ENCODE measurements at regions not wholly inside any gene's neighbourhood (a gene's known extent, or its start where the extent isn't known, plus 50 kb on each side); places are given as distances from the start of the nearest gene placed in this dataset.
"Not testable (repeated sequence)": the region's sequence is repeated elsewhere in the genome, so short reads cannot be mapped to it uniquely, and the experiment has no call there.

DNA sequence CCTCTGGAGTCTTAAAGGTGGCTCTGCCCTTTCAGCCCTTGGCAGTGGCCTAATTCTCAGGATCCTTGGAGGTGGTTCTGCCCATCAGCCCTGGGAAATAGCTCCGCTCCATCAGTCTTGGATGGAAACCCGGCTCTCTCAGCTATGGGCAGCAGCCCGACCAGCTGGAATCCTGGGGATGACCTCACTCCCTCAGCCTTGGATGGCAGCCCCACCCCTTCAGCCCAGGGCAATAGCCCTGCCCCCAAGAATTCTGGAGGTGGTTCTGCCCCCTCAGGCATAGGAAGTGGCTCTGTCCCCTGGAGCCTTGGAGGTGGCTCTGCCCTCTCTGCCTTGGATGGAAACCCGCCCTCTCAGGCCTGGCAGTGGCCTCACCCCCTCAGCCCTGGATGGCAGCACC, 127.7 kb downstream of the RBMX2 start:
- TF ChIP-seq, protein P1, sequence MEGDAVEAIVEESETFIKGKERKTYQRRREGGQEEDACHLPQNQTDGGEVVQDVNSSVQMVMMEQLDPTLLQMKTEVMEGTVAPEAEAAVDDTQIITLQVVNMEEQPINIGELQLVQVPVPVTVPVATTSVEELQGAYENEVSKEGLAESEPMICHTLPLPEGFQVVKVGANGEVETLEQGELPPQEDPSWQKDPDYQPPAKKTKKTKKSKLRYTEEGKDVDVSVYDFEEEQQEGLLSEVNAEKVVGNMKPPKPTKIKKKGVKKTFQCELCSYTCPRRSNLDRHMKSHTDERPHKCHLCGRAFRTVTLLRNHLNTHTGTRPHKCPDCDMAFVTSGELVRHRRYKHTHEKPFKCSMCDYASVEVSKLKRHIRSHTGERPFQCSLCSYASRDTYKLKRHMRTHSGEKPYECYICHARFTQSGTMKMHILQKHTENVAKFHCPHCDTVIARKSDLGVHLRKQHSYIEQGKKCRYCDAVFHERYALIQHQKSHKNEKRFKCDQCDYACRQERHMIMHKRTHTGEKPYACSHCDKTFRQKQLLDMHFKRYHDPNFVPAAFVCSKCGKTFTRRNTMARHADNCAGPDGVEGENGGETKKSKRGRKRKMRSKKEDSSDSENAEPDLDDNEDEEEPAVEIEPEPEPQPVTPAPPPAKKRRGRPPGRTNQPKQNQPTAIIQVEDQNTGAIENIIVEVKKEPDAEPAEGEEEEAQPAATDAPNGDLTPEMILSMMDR (IDR thresholded peaks at IDR 0.05; ENCODE audit: control insufficient read depth, insufficient read depth, low read depth, low read length, missing control alignments) = no peak
- no peak overlapping the region for H3K4me3 ChIP-seq (ENCODE audit: control insufficient read depth, low read depth, low read length)
- DNase-seq (ENCODE audit: low read depth) = no peak

DNA sequence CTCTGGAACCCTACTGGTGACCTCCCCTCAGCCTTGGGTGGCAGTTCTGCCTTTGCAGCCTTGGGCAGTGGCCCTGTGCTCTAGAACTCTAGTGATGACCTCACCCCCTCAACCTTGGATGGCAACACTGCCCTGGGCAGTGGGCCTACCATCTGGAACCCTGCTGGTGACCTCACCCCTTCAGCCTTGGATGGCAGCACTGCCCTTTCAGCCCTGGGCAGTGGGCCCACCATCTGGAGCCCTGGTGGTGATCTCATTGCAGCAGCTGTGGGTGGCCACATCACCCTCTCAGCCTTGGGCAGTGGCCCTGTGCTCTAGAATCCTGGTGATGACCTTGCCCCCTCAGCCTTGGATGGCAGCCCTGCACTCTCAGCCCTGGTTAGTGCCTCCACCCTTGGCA, 129.3 kb downstream of the RBMX2 start:
- DNase-seq (ENCODE audit: low read depth) = no peak
- TF ChIP-seq, protein P1 (IDR thresholded peaks at IDR 0.05; ENCODE audit: control insufficient read depth, insufficient read depth, low read depth, low read length, missing control alignments) = no peak
- H3K4me3 ChIP-seq (ENCODE audit: control insufficient read depth, low read depth, low read length) = no peak overlapping the region

DNA sequence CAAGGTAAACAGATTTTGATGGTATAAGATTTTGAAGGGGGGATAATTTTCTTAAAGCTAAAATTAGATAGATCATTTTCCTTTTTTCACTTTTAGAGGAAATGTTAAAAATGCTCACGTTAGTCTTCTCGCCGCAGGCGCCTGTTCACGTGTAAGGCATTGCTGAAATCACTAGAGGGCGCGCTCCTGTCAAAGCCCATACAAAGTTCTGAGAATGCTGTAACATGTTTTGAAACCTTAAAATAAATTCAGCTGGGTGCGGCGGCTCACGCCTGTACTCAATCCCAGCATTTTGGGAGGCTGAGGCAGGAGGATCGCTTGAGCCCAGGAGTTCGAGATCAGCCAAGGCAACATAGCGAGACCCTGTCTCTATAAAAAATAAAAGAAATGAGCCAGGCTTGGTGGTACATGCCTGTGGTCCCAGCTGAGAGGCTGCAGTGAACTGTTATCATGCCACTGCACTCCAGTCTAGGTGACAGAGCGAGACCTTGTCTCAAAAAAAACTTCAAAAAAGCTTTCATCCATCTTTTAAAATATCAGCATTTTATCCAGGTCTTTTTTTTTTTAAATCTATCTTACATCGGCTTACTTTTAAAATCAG, 138.0 kb downstream of the RBMX2 start:
- no peak overlapping the region for H3K4me3 ChIP-seq (ENCODE audit: control insufficient read depth, low read depth, low read length)
- TF ChIP-seq, protein P1 (IDR thresholded peaks at IDR 0.05; ENCODE audit: control insufficient read depth, insufficient read depth, low read depth, low read length, missing control alignments) = peak; percentile 85
- no peak for DNase-seq (ENCODE audit: low read depth)

DNA sequence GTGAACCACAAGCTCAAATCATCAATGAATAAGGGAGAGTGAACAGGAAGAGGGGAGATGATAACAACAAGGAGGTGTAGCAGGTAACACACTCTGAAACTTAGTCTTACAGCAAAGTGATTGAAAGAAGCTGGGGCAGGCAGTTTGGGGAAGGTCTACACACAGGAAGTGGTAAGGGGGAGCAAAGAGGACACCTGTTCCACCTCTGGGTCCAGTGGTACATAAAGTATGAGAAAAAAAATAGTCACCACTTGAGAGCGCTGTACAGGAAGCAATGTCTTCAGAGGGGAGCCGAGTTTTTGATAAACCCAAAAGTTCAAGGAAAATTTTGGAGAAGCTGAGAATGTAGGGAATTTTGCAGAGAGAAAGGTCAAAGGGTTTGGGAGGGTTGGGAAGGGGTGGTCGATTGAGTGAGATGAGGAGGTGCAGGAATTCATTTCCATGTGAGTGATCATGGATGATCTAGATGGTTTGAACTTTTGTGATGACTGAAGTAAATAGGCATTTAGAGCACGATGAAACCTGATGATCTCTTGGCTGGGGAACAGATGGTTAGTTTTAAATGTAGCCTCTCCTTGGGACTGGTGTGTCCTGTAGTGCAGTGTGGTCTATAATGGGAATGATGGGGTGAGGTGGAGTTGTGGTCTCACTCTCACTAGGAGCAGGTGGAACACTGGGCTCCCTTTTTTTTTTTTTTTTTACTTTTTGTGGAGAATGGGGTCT, 142.0 kb downstream of the RBMX2 start:
- no peak overlapping the region for H3K4me3 ChIP-seq (ENCODE audit: control insufficient read depth, low read depth, low read length)
- no peak for DNase-seq (ENCODE audit: low read depth)
- TF ChIP-seq, protein P1 (IDR thresholded peaks at IDR 0.05; ENCODE audit: control insufficient read depth, insufficient read depth, low read depth, low read length, missing control alignments) = no peak

DNA sequence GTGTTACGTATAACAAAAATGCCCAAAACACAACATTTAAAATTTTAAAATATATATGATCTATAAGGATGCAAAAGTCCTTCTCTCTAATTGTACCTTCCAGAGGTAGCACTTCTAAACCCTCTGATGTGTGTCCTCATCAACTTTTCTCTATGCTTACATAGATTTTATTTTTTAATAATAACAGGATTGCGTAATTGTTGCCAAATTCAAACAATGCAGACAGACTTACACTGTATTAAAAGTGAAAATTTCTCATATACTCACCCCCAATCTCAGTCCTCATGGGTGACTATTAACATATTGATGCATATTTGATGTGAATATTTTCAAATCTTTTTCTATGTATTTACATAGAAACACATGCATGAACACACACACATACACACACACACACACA, 144.0 kb downstream of the RBMX2 start:
- no peak for DNase-seq (ENCODE audit: low read depth)
- no peak overlapping the region for H3K4me3 ChIP-seq (ENCODE audit: control insufficient read depth, low read depth, low read length)
- TF ChIP-seq, protein P1 (IDR thresholded peaks at IDR 0.05; ENCODE audit: control insufficient read depth, insufficient read depth, low read depth, low read length, missing control alignments) = no peak

DNA sequence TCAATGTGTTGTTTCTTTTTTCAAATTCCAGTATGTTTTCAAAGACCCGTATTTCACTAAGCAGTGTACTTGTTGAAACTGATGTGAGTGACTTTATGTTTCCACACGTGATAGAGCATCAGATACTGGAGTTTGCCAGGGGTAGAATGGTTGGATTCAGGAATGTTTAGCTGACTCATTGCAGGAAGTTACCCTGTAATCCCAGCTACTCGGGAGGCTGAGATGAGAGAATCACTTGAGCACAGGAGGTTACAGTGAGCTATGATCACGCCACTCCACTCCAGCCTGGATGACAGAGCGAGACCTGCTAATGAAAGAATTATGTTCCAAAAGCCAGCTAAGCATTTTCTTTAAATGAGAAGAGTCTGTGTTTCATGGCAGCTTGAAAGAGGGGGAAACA, 147.6 kb downstream of the RBMX2 start:
- H3K4me3 ChIP-seq (ENCODE audit: control insufficient read depth, low read depth, low read length) = not testable (repeated sequence)
- DNase-seq (ENCODE audit: low read depth) = peak; percentile 27

DNA sequence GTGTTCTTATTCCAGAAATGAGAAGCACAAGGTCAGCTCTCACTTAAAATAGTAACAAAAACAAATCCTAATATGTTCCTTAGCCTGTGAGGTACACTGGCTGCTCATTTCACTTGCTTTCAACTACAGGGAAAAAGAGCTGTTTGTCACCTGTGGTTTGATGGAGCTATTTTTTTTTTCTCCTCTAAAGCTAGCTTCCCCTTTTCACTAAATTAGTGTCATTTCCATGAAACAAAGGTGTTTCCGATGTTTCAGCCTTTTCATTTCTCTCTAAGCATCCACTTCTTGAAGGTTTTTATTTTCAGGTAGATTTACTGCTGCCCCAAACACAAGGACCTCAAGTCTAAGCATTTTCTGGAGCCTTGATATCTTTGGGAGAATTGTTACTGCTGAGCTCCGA, 148.6 kb downstream of the RBMX2 start:
- no peak overlapping the region for H3K4me3 ChIP-seq (ENCODE audit: control insufficient read depth, low read depth, low read length)
- TF ChIP-seq, protein P1 (IDR thresholded peaks at IDR 0.05; ENCODE audit: control insufficient read depth, insufficient read depth, low read depth, low read length, missing control alignments) = no peak
- no peak for DNase-seq (ENCODE audit: low read depth)

Measured in AG09309 (cell line).